SK-N-SH (cell line): ENCODE measurements at regions not wholly inside any gene's neighbourhood (a gene's known extent, or its start where the extent isn't known, plus 50 kb on each side); places are given as distances from the start of the nearest gene placed in this dataset.

Experiments used
- CTCF ChIA-PET: fragments of 300-600, 350-600 bp; formaldehyde crosslinking; extraction: SDS; loops from one replicate; lab custom pipeline; 2021; lab: Yijun Ruan, JAX
- POLR2A ChIA-PET: fragments of 350-600 bp; sonication (Branson Sonifier 250); formaldehyde crosslinking; extraction: SDS; loops from one replicate; lab custom pipeline; 2020; ENCODE audit warnings: antibody characterized with exemption, inconsistent platforms; lab: Yijun Ruan, JAX
- DNase-seq: peaks from one replicate; pipeline ENCODE4 v3.0.0; 2012
- H2AFZ ChIP-seq: fragments of 200-600 bp; sonication (generic); 2 replicates; pipeline ENCODE4 v1.8.1; 2016; ENCODE audit warnings: antibody characterized with exemption, mild to moderate bottlenecking, low read depth
- H3F3A ChIP-seq: fragments of 200-600 bp; sonication (generic); replicated peaks from 2 replicates; pipeline ENCODE3; 2016; ENCODE audit warnings: antibody characterized with exemption, mild to moderate bottlenecking; ENCODE audit not compliant: insufficient read depth
- H3K27ac ChIP-seq, 2 experiments: fragments of 200-500 bp in 1 of 2; fragments of 200-600 bp in 1 of 2; sonication (Bioruptor generic) in 1 of 2; sonication (generic), shearing (Covaris generic) in 1 of 2; 2 replicates each; pipeline versions ENCODE4 v1.5.1 to v1.6.1; 2014 to 2016; ENCODE audit warnings: low read depth in 2 of 2, inconsistent platforms in 1 of 2, low read length in 1 of 2, mild to moderate bottlenecking in 1 of 2, mixed read lengths in 1 of 2
- H3K27me3 ChIP-seq: fragments of 200-600 bp; sonication (generic), shearing (Covaris generic); 2 replicates; pipeline ENCODE4 v1.6.1; 2016; ENCODE audit warnings: mixed run types; ENCODE audit not compliant: insufficient read depth
- H3K36me3 ChIP-seq, 2 experiments: fragments of 200-500 bp in 1 of 2; fragments of 200-600 bp in 1 of 2; sonication (Bioruptor generic) in 1 of 2; sonication (generic) in 1 of 2; replicated peaks in 1 of 2; 2 replicates each; pipeline versions ENCODE3 to v1.5.1; 2014 to 2016; ENCODE audit warnings: low read length in 1 of 2, mild to moderate bottlenecking in 1 of 2; ENCODE audit not compliant: insufficient read depth in 2 of 2, control insufficient read depth in 1 of 2
- H3K4me1 ChIP-seq, 2 experiments: fragments of 200-500 bp in 1 of 2; fragments of 200-600 bp in 1 of 2; sonication (Bioruptor generic) in 1 of 2; sonication (generic), shearing (Covaris generic) in 1 of 2; 2 replicates each; pipeline versions ENCODE4 v1.5.1 to v1.6.1; 2014 to 2016; ENCODE audit warnings: low read depth in 1 of 2, low read length in 1 of 2, mixed run types in 1 of 2; ENCODE audit not compliant: insufficient read depth in 2 of 2, control insufficient read depth in 1 of 2
- H3K4me2 ChIP-seq: fragments of 200-600 bp; sonication (generic), shearing (Covaris generic); 2 replicates; pipeline ENCODE4 v1.6.1; 2017; ENCODE audit warnings: mixed run types
- H3K4me3 ChIP-seq, 2 experiments: fragments of 200-500 bp in 1 of 2; fragments of 200-600 bp in 1 of 2; sonication (Bioruptor generic) in 1 of 2; sonication (generic), shearing (Covaris generic) in 1 of 2; 2 replicates each; pipeline versions ENCODE4 v1.5.1 to v1.8.1; 2014 to 2016; ENCODE audit warnings: low read depth in 2 of 2, inconsistent platforms in 1 of 2, low read length in 1 of 2, mild to moderate bottlenecking in 1 of 2, mixed read lengths in 1 of 2, moderate library complexity in 1 of 2
- H3K79me2 ChIP-seq: fragments of 200-600 bp; sonication (generic); 2 replicates; pipeline ENCODE4 v1.8.1; 2017; ENCODE audit warnings: mild to moderate bottlenecking; ENCODE audit not compliant: insufficient read depth
- H3K9ac ChIP-seq: fragments of 200-600 bp; sonication (generic); 2 replicates; pipeline ENCODE4 v1.6.1; 2017; ENCODE audit warnings: mixed run types
- H3K9me2 ChIP-seq: fragments of 200-600 bp; sonication (generic); 2 replicates; pipeline ENCODE4 v1.6.1; 2017; ENCODE audit warnings: mixed run types
- H3K9me3 ChIP-seq: fragments of 200-600 bp; sonication (generic); 2 replicates; pipeline ENCODE4 v1.6.1; 2017; ENCODE audit warnings: mixed run types, mild to moderate bottlenecking, moderate library complexity
- H4K20me1 ChIP-seq: fragments of 200-600 bp; sonication (generic); 2 replicates; pipeline ENCODE4 v1.6.1; 2017; ENCODE audit warnings: mild to moderate bottlenecking, mixed run types; ENCODE audit not compliant: insufficient read depth
- CTCF ChIP-seq: fragments of 200-600 bp; sonication (generic); IDR thresholded peaks from 2 replicates; pipeline ENCODE4 v1.6.1; 2017; ENCODE audit warnings: antibody characterized with exemption, mild to moderate bottlenecking, moderate library complexity
- FOXJ3 ChIP-seq: sonication (generic); formaldehyde crosslinking; IDR thresholded peaks from 2 replicates; pipeline ENCODE4 v1.5.1; 2020; ENCODE audit warnings: mild to moderate bottlenecking, missing genetic modification reagents
- GATA2 ChIP-seq: sonication (generic); formaldehyde crosslinking; IDR thresholded peaks from 2 replicates; pipeline ENCODE4 v1.5.0; 2020; ENCODE audit warnings: mild to moderate bottlenecking, missing genetic modification reagents
- MEF2A ChIP-seq: IDR thresholded peaks from 2 replicates; pipeline ENCODE4 v1.4.0; 2012; ENCODE audit warnings: low read depth, borderline replicate concordance
- REST ChIP-seq: IDR thresholded peaks from 2 replicates; pipeline ENCODE4 v1.6.1; 2012; ENCODE audit warnings: mild to moderate bottlenecking, low read depth, low read length, moderate library complexity
- RXRA ChIP-seq: IDR thresholded peaks from 2 replicates; pipeline ENCODE4 v1.4.0; 2012; ENCODE audit warnings: low read depth, mild to moderate bottlenecking, borderline replicate concordance
- WGBS: methylation state at CpG from one replicate; pipeline ENCODE4 v1.1.6; 2017; ENCODE audit warnings: low lambda C conversion rate; 5-methylcytosine and 5-hydroxymethylcytosine counted together

GRCh38 chr1:22267413-22268175 is 124.7 kb upstream of the WNT4 start (continued):
- TF ChIP-seq RXRA: no peak
- TF ChIP-seq FOXJ3 (CRISPR knock-in tag): no peak
- TF ChIP-seq REST: no peak
- TF ChIP-seq MEF2A: no peak

GRCh38 chr1:22268327-22268726 is 125.4 kb upstream of the WNT4 start:
- Histone ChIP-seq H4K20me1 (no peaks in the 10 kb centered on the region), H3K36me3 (no peaks in the 10 kb centered on the region), H3F3A (no peaks in the 10 kb centered on the region), H3K9me3 (no peaks in the 10 kb centered on the region), H3K79me2 (no peaks in the 10 kb centered on the region), H2AFZ (no peak overlapping the region), H3K9me2 (no peaks in the 10 kb centered on the region), H3K9ac (no peak overlapping the region), H3K27ac (no peak overlapping the region), H3K4me1 (peaks cover 0 to 12% of the 10 kb centered on the region in 2 experiments; a peak in 1 of 4 replicates), H3K4me2 (no peak overlapping the region), H3K4me3 (no peak overlapping the region), H3K27me3 (no peaks in the 10 kb centered on the region)
- no peak for DNase-seq
- ChIA-PET POLR2A (no interaction called here), CTCF (interaction anchor here (7.7 kb wide), 1 partner anchor 9 kb away, joined by 78 read pairs; no protein-coding TSS in a partner anchor)
- TF ChIP-seq CTCF (no peak), RXRA (no peak), GATA2 (CRISPR knock-in tag) (no peak)
- 57% methylated on average over 5 of the region's 11 CpGs for WGBS
